Smooth muscle cell (in vitro differentiated cells): ENCODE measurements at regions not wholly inside any gene's neighbourhood (a gene's known extent, or its start where the extent isn't known, plus 50 kb on each side); places are given as distances from the start of the nearest gene placed in this dataset.

ENCODE experiments used
- DNase-seq: peaks from one replicate; lab custom pipeline; 2025; ENCODE audit not compliant: unreplicated experiment; lab: John Stamatoyannopoulos, UW
- H2AFZ ChIP-seq: fragments of 200-600 bp; sonication (generic); 2 replicates; pipeline ENCODE4 v1.6.0; 2016; ENCODE audit warnings: antibody characterized with exemption, low read depth, mild to moderate bottlenecking
- H3F3A ChIP-seq: fragments of 200-600 bp; sonication (generic); 2 replicates; pipeline ENCODE4 v1.6.0; 2017; ENCODE audit warnings: antibody characterized with exemption, low read depth
- H3K27ac ChIP-seq: fragments of 200-600 bp; sonication (generic); 2 replicates; pipeline ENCODE4 v1.5.1; 2016; ENCODE audit warnings: low read depth, mild to moderate bottlenecking
- H3K27me3 ChIP-seq: fragments of 200-600 bp; sonication (generic); 2 replicates; pipeline ENCODE4 v1.6.1; 2016; ENCODE audit warnings: low read depth, mild to moderate bottlenecking
- H3K36me3 ChIP-seq: fragments of 200-600 bp; sonication (generic); 2 replicates; pipeline ENCODE4 v1.5.1; 2016; ENCODE audit warnings: low read depth
- H3K4me1 ChIP-seq: fragments of 200-600 bp; sonication (generic); 2 replicates; pipeline ENCODE4 v1.5.1; 2016; ENCODE audit warnings: low read depth
- H3K4me2 ChIP-seq: fragments of 200-600 bp; sonication (generic); 2 replicates; pipeline ENCODE4 v1.6.0; 2016; ENCODE audit warnings: mild to moderate bottlenecking
- H3K4me3 ChIP-seq: fragments of 200-600 bp; sonication (generic); 2 replicates; pipeline ENCODE4 v1.5.1; 2016; ENCODE audit warnings: mild to moderate bottlenecking
- H3K79me2 ChIP-seq: fragments of 200-600 bp; sonication (generic); 2 replicates; pipeline ENCODE4 v1.6.0; 2016; ENCODE audit warnings: low read depth, mild to moderate bottlenecking
- H3K9ac ChIP-seq: fragments of 200-600 bp; sonication (generic); 2 replicates; pipeline ENCODE4 v1.6.0; 2016; ENCODE audit warnings: low read depth
- H3K9me3 ChIP-seq: fragments of 200-600 bp; sonication (generic); replicated peaks from 2 replicates; pipeline ENCODE4 v1.5.1; 2016; ENCODE audit warnings: low read depth
- H4K20me1 ChIP-seq: fragments of 200-600 bp; sonication (generic); 2 replicates; pipeline ENCODE4 v1.6.0; 2016; ENCODE audit warnings: low read depth
- WGBS: methylation state at CpG from one replicate; pipeline ENCODE4 v1.1.7; 2016; ENCODE audit warnings: low lambda C conversion rate; 5-methylcytosine and 5-hydroxymethylcytosine counted together
- TF ChIP-seq, protein P1 (sequence below): fragments of 200-600 bp; sonication (generic); IDR thresholded peaks from 2 replicates; pipeline ENCODE4 v1.5.1; 2017; ENCODE audit warnings: borderline replicate concordance, mild to moderate bottlenecking, antibody characterized with exemption; ENCODE audit not compliant: insufficient read depth, poor library complexity, severe bottlenecking

DNA sequence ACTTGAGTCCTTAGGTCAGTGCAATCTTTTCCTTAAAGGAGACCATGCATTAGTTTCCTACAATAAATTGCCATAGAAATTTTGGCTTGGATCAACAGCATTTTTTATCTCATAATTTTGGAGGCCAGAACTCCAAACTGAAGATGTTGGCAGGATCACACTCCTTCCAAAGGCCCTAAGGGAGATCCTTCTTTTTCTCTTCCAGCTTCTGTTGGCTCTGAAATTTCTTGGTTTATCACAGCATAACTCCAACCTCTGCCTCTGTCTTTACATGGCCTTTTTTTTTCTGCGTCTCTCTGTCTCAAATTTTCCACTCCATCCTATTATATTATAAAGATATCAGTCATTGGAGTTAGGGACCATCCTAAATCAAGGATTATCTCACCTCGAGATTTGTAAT, 282.2 kb downstream of the STIM2 start:
- Histone ChIP-seq H4K20me1 (no peaks in the 10 kb centered on the region), H3F3A (no peaks in the 10 kb centered on the region), H3K36me3 (no peaks in the 10 kb centered on the region), H3K4me3 (no peak overlapping the region), H3K9me3 (peaks cover 6% of the 10 kb centered on the region), H3K4me1 (no peaks in the 10 kb centered on the region), H3K27ac (no peak overlapping the region), H3K27me3 (no peaks in the 10 kb centered on the region), H3K4me2 (no peak overlapping the region), H3K79me2 (no peaks in the 10 kb centered on the region), H3K9ac (no peak overlapping the region), H2AFZ (no peak overlapping the region)
- TF ChIP-seq, protein P1, sequence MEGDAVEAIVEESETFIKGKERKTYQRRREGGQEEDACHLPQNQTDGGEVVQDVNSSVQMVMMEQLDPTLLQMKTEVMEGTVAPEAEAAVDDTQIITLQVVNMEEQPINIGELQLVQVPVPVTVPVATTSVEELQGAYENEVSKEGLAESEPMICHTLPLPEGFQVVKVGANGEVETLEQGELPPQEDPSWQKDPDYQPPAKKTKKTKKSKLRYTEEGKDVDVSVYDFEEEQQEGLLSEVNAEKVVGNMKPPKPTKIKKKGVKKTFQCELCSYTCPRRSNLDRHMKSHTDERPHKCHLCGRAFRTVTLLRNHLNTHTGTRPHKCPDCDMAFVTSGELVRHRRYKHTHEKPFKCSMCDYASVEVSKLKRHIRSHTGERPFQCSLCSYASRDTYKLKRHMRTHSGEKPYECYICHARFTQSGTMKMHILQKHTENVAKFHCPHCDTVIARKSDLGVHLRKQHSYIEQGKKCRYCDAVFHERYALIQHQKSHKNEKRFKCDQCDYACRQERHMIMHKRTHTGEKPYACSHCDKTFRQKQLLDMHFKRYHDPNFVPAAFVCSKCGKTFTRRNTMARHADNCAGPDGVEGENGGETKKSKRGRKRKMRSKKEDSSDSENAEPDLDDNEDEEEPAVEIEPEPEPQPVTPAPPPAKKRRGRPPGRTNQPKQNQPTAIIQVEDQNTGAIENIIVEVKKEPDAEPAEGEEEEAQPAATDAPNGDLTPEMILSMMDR: no peak
- 90% methylated on average over 2 of the region's 2 CpGs for WGBS
- DNase-seq: no peak

DNA sequence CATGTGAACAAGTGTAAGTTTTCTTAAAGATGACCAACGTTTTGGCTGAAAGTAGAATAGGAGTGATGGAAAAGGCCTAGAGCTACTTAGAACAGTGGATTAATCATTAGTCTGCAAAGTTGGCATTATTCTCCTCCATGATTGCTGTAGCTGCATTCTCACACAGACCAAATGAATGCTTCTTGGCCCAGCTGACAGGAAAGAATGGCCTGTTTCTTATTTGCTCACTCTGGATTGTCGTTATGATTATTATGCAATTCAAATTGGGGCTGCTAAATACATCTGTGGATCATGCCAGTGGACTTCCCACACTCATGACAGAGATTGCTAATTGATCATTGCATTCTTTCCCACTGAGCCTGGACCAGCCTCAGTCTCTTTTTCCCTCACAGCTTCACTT, 285.0 kb downstream of the STIM2 start:
- H3K4me1 ChIP-seq: no peaks in the 10 kb centered on the region
- H3K27me3 ChIP-seq: no peaks in the 10 kb centered on the region
- no peaks in the 10 kb centered on the region for H3K36me3 ChIP-seq
- H3F3A ChIP-seq: no peaks in the 10 kb centered on the region
- H4K20me1 ChIP-seq: no peaks in the 10 kb centered on the region
- no peaks in the 10 kb centered on the region for H3K9me3 ChIP-seq
- no peak for DNase-seq
- no peak overlapping the region for H3K9ac ChIP-seq
- no peak overlapping the region for H2AFZ ChIP-seq
- no peak overlapping the region for H3K27ac ChIP-seq
- WGBS: 68% methylated on average over 2 of the region's 2 CpGs
- TF ChIP-seq, protein P1: no peak
- no peak overlapping the region for H3K4me3 ChIP-seq
- H3K79me2 ChIP-seq: no peaks in the 10 kb centered on the region
- H3K4me2 ChIP-seq: no peak overlapping the region

DNA sequence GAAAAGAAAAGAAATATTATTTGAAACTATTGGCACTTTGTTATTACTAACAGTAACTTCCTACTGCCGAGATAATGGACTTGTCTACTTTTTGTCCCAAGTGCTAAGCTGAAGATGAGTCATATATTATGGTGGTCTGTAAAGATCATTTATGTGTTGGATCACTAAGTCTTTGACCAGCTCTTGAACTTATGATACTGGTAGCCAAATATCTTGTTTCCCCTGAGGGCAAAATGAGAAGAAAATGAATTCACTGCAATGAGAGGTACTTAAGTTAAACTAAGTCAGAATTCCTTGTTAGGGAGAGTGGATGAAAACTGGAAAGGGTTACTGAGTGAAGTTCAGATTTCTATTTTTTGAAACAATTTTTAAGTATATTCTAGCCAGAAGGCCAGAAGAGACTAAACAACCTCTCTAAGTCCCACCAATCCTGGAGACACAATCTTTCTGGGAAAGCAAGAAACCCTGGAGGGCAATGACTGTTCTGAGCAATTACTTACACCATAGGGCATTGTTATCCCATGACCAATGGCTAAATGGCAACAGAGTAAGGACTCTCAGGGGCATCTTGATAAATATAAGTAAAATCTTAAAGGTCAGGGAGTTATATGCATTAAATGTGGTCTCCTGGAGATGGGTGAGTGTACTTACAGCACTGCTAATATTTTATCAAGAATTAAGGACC, 287.7 kb downstream of the STIM2 start:
- no peaks in the 10 kb centered on the region for H3K4me1 ChIP-seq
- TF ChIP-seq, protein P1: no peak
- no peak overlapping the region for H2AFZ ChIP-seq
- DNase-seq: no peak
- no peaks in the 10 kb centered on the region for H3K27me3 ChIP-seq
- no peaks in the 10 kb centered on the region for H3K9me3 ChIP-seq
- H3K36me3 ChIP-seq: no peaks in the 10 kb centered on the region
- WGBS: 51% methylated on average over 1 of the region's 1 CpG
- no peaks in the 10 kb centered on the region for H4K20me1 ChIP-seq
- no peak overlapping the region for H3K4me3 ChIP-seq
- H3K27ac ChIP-seq: no peak overlapping the region
- H3K9ac ChIP-seq: no peak overlapping the region
- no peaks in the 10 kb centered on the region for H3F3A ChIP-seq
- H3K4me2 ChIP-seq: no peak overlapping the region
- no peaks in the 10 kb centered on the region for H3K79me2 ChIP-seq
